ENCODE measurements at regions not wholly inside any gene's neighbourhood (a gene's known extent, or its start where the extent isn't known, plus 50 kb on each side); places are given as distances from the start of the nearest gene placed in this dataset.

DNA sequence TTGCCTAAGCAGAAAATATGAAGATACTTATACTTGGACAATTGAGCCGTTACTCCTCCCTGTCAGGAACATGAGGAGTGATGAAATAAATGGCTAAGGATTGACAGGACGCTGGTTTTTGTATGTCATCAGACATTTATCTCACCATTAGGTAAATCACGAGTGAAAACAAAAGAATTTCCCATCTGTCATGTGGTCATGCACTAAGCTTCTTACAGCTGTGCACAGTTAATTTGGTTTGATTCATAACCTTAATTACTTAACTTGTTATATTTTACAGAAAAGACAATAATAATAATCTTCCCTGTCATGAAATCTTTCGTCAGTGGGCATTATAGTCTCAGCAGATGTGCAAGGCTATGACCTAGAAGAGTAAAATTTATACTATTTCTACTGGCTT lies 266.5 kb downstream of the HGF start:
- TF ChIP-seq ZNF623 (tag by site-specific recombination; IDR thresholded peaks at IDR 0.05) (no peak), ZNF544 (tag by site-specific recombination; IDR thresholded peaks at IDR 0.05) (no peak), ZNF521 (tag by site-specific recombination; IDR thresholded peaks at IDR 0.05) (no peak)
- TF ChIP-seq, protein P1, sequence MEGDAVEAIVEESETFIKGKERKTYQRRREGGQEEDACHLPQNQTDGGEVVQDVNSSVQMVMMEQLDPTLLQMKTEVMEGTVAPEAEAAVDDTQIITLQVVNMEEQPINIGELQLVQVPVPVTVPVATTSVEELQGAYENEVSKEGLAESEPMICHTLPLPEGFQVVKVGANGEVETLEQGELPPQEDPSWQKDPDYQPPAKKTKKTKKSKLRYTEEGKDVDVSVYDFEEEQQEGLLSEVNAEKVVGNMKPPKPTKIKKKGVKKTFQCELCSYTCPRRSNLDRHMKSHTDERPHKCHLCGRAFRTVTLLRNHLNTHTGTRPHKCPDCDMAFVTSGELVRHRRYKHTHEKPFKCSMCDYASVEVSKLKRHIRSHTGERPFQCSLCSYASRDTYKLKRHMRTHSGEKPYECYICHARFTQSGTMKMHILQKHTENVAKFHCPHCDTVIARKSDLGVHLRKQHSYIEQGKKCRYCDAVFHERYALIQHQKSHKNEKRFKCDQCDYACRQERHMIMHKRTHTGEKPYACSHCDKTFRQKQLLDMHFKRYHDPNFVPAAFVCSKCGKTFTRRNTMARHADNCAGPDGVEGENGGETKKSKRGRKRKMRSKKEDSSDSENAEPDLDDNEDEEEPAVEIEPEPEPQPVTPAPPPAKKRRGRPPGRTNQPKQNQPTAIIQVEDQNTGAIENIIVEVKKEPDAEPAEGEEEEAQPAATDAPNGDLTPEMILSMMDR (tag by site-specific recombination; IDR thresholded peaks at IDR 0.05) = no peak
